GM21528 (cell line): ENCODE measurements at regions not wholly inside any gene's neighbourhood (a gene's known extent, or its start where the extent isn't known, plus 50 kb on each side); places are given as distances from the start of the nearest gene placed in this dataset.

ENCODE experiments used
- ATAC-seq: cut with Tn5 transposase; IDR thresholded peaks from one replicate; pipeline ENCODE4 v1.9.1; 2021; ENCODE audit warnings: mild to moderate bottlenecking, moderate library complexity; ENCODE audit not compliant: unreplicated experiment, low FRiP score

DNA sequence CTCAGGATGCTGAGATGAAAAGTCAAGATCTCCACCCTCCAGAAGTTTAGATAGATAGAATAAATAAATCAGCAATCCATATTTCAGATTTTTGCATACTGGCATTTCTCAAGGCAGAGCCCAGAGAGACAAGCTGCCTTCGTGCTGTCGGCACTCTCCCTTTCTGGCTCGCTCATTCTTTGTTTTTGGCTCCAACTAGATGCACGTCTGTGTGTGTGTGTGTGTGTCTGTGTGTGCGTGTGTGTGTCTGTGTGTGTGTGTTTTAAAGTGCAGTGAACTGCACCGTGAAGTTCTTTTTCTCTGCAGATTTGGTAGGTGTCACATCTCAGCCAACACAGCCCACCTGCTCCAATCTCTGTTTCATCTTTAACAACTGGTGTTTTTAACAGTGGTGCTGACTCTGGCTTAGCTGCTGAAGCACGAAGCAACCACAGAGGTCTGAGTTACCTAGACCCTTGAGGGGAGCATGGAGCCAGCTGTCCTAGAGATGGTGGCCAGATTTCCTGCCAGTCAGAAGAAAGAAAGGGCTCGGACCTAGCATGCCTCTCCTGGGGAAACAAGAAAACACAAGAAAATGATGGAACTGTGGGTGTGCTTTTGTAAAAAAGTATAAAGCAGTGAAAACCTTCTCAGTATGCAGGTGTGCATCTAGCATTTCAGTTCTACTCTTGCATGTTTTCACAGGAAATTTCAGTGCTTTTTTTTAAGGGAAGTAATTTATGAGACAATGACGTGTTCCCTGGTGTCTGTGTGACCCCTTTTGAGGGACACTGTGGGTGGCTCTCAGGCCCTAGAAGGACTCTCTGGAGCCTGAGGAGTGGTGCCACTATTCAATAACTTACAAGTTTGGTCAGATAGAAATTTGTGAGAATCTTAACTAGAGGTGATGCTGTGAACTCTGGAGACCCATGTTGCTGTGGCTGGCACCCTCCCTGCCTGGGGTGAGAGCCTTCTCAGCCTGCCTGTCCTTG, 364.3 kb downstream of the RNF144A start:
- no peak for ATAC-seq

DNA sequence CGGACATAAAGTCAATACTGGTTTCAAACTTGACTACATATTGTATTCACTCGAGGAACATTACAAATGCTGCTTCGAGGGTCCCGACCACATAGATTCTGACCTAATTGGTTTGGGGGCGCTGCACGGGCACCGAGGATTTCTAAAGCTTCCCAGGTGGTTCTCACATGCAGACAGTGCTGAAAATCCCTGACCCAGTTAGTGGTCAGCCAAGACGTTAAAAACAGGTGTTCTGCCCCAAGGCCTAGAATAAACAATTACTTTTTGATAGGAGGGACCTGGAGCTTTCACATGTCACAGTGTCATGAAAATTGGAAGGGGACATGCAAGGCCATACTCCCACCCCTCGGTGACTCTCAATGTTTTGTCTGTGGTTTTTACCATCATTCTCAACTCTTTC, 368.9 kb downstream of the RNF144A start:
- ATAC-seq: no peak

DNA sequence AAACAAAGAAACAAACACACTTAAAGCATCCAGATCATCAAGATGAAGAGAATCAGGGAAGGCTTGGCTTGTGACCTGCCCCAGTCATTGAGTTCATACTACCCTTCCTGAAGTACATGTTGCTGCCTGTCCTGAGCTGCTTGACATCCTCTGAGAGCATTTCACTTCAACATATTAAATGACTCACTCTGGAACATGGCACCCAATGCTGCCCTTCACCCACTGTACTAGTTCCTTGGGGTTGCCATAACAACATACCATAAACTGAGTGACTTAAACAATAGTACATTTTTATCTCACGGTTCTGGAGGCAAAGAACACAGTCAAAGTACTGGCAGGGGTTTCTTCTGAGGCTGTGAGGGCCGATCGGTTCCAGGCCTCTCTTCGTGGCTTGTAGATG, 371.3 kb downstream of the RNF144A start:
- no peak for ATAC-seq

DNA sequence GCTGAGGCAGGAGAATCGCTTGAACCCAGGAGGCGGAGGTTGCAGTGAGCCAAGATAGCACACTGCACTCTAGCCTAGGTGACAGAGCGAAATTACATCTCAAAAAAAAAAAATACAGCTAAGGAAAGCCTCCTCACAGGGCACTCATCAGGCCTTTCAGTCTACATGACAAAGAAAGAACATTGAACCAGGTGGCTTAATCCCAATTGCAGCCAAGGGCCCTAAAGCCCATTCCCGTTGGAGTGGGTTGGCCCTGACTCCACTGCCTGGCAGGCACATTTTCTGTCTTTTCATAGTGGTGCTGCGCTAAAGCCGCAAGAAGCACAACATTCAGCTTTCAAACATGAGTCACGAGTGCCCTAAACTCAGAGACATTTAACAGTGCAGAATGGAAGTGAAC, 372.5 kb downstream of the RNF144A start:
- ATAC-seq: no peak

DNA sequence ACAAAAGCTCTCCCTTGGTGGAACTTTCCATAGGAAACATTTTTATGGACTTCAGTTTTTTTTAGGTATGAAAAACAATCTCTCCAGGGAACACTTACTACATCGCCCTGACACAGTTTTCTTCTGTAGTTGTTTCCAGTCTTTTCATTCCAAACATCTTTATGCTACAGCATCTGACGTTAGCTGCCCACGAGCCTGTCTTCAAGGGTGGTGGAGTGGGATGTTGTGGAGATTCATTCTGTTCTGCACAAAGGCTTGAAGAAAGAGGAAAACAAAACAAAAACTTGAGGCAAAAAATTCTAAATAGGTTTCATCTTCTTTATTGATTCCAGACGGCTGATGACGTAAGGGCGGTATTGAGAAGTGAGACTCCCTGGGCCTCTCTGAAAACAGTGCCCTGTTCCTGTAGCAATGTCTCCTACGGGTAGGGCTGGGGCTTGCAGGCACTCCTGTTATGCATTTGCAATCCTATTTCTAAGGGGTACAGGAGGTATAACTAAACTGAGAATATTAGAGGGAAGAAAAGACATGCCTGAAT, 375.0 kb downstream of the RNF144A start:
- no peak for ATAC-seq

DNA sequence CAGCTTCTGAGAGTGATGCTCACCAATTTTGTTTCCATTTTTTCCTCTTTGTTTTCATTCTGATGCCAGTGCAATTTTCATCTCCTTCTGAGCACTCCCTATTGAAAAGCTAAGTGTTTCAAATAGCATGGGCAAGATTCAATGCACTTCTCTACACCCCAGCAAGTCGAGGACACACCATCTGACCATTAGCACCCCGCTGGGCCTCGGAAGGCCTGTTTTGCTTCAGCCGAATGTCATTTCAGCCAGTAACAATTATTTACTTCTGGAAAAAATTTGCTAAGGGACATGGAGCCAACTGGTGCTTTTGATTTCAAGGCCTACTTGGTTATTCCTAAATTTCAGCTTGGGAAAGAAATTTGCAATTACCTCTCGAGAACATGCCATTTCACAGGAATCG, 392.4 kb downstream of the RNF144A start:
- no peak for ATAC-seq

DNA sequence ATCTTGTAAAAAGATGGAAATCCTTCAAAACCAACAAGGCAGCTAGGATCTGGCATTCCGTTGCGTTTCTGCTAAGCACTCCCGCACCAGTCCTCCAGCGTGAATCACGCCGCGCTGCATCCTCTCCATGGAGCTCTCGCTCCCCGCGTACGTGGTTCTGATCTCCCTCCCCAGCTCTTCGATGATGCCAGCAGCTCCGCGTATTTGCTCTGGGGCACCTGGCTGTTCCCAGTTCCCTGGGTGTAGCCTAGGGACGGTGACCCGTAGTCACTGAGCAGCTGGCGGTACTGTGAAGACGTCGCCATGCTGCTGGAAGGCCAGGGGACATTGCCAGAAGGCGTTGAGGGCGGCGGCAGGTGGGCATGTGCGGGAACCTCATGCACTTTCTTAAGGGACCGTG, 407.5 kb downstream of the RNF144A start:
- ATAC-seq: no peak

DNA sequence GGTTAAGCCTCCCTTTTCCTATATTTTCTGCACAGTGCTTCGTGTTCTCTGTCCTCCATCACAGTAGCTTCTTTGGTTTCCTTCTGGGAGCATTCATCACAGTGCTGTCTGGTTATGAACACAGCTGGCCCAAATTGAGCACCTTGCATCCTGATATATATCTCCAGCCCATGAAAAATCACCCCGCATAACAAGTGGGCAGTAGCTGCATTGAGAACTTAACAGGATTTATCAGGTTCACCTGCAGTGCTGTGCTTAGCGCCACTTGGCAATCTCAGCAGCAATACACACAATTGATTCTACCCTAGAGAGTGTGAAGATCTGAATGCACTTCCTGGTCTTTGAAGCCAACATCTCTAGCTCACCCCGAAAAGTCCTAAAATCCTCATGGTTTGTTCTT, 408.0 kb downstream of the RNF144A start:
- no peak for ATAC-seq

DNA sequence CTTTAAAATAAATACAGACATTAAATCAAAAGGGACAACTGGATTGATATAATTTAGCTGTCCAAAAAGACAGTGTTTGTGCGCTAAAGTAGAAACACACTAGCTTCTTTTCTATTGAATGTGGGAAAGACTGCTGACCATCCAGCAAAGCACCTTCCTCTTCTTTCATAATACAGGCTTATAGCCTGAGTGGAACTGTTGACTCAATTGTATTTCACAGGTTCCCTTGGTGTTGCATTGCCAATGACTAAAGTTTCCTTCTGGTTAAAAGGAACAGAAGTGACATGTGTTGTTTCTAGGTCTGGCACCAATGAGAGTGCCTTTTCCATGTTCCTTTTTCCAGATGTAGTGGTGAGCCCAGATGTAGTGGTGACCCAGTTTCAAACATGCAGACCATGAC, 412.3 kb downstream of the RNF144A start:
- no peak for ATAC-seq

DNA sequence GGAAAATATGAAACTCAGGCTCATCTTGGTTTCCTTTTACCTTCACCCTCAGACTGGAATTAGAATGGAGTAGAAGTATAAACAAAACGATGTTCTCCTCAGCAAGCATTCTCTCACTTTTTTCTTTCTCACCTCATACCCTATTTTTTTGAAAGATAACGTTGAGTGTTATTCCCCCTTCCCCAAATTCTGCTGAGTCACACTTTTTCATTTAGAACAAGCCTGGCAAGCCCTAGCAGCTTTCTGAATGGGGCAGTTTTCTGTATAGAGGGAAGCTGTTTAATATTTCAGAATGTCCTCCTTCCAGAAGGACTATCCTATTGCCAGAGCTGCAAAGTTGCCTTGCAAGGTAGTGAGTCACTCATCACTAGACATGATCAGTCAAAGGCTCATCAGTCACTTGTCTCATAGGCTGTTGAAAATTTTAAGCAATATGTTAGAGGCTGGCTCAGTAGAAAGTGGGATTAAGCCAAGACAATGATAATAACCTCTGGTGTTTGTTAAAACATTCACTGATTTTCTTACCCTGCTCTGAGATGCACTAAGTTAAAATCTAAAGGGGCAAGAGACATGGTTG, 416.1 kb downstream of the RNF144A start:
- ATAC-seq: no peak

DNA sequence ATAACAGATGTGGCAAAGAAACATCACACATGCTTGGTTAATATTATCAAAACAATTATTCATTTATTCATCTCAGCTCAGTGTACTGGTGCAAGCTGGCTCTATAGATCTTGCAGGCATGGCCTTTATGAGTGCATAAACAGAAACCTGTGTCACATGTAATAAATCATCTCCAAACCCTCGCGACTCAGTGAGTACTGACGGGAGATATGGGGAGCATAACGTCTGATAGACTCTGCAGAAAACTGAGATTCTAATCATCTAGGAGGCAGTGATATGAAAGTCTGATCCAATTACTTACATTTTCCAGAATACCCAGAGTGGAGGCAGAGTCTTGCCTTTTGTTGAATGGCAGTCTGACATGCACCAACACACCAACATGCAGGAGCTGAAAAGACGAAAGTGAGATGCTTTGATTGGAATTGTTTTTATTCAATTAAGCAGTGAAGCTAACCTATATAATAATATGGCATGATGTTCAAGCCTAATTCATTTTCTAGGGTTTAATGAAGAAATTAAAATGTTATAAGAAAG, 416.8 kb downstream of the RNF144A start:
- ATAC-seq: no peak

DNA sequence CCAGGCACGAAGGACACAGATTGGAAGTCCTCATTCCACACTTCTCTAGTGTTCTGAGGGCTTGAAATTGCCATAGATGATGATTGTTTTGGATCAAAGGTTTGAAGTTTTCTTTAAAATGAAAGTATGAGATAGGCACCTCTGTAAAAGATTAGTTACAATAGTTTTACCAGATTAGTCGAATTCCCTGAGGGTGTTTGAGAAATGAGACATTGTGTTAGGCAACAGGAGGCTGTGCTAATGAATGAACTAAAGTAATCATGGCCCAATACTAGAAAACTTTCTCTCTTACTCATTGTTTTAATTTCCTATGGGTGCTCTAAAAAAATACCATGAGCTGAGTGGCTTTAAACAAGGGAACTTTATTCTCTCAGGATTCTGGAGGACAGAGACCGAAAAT, 421.7 kb downstream of the RNF144A start:
- ATAC-seq: no peak

DNA sequence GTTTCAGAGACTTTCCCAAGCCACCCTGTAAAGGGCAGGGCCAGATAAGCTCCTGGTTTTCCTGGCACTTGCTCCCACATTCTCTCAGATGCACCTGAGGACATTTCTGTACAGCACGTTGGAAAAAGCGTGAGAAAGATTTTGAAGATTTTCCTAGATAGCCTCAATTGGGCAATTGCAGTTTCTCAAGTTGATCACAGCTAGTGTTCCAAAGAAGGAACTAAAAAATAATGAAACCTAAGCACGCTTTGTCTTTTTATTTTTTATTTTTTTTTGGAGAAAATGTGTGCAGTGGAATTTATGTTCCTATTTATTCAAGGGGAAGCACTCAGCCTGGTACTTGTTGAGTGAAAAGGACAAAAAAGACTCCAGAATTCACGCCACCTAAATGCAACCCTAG, 429.1 kb downstream of the RNF144A start:
- ATAC-seq: no peak

DNA sequence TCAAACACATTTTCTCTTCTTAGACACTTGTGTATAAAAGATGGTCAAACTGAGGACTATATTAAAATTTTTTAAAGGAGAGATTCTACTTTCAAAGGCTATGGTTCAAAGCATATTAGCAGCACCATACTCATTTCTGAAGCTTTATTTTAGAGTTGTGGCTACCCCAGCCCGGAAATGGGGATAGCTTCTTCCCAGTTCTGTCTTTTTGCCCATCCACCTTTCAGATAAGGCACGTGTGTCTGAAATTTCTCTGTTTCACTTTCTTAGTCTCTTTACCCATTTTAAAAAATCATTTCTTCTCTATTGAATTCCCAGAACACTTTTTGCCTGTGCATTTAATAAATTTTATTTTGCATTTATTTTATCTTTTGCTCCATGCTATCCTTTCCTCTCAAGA, 431.5 kb downstream of the RNF144A start:
- peak; percentile 63 for ATAC-seq

DNA sequence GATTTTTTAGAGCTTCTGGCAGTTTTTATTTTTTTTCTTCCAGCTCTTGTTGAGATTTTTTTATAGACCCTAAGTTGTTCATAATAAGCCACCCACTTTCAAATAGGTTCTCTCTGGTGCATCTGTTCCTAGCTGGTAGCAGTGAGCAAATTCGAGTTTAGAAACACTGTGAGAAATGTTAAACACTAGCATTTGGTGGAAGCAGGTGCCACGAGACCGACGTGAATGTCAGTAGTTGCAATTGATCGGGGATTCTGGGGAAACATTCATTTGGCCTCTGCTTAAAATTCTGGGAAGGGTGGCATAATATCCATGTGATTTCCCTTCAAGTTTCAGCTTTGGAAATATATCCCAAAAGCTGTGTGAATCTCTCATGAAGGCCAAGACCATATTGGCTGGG, 435.0 kb downstream of the RNF144A start:
- ATAC-seq: no peak

DNA sequence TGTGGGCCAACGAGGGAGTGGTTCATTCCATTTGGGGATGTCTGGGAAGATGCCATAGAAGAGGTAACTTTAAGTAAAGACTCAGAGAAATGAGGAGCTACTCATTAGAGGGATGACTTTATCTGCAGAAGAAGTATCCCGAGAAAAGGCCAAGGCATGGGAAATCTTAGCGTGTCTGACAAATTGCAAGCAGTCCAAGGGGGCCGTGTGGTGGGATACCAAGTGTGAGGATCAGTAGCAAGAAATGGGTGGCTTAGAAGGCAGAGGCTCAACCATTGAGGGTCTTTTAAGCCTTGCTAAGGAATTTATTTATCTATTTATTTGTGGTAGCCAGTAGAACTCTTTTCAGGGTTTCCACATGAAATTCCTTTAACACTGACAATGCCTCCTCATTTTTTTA, 436.4 kb downstream of the RNF144A start:
- no peak for ATAC-seq

DNA sequence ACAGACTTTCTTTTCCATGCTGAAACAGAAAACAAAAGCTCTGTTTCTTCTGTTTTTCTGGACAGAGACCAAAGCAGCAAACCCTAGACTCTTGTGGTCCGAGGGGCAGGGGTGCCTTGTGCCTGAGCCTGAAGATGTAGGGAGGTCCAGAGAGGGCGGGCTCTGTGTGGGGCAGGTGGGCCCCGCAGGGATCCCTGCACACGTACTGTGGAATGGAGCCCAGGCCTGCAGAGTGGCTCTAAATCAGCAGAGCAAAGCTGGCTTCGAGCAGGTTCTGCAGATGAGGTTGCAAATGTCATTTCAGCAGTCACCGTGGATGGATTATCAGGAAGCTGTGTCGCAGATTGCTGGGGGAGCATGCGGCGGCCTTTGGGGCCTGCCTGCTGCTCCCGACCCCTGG, 438.6 kb downstream of the RNF144A start:
- no peak for ATAC-seq

DNA sequence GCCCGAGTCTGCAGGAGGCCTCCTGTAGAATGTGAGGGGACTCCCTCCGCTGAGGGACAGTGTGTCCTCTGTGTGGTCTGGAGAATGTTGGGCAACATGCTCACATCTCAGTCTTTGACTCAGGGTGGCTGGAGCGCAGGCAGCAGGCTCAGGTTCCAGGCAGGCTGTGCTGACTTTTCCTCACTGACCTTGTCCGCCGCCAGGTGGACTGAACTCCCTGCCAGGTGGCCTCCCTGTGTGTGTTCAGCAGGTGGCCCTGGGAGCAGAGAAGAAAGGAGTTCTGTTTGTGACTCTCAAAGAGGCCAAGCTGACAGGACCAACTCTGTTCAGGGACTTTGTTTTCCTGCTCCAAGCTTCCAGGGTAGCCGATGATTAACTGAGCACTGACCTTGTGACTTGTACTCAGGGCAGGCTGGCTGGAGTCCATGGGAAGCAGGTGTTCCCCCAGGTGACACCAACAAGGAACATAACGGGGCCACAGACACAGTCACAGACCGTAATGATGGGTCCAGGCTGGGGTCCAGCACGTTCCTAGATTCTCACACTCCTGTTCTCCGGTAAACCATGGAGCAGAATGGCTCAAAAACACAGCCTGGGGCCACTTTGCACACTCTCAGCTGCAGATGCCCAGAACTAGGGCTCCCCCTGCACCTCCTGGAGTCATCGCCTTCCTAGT, 439.8 kb downstream of the RNF144A start:
- no peak for ATAC-seq

DNA sequence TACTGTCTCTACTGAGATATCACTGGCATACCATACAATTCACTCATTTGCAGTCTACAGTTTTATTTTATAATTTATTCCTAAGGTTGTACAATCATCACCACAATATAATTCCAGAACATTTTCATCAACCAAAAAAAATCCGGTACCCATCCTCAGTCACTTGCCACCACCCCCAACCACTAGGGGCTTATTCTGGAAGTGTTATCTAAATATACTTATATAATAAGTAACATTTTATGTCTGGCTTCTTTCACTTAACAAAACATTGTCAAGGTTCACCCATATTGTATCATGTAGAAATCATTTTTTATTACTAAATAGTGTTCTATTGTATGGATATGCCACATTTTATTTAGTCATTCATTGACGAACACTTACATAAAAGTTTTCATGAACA, 440.8 kb downstream of the RNF144A start:
- ATAC-seq: no peak

DNA sequence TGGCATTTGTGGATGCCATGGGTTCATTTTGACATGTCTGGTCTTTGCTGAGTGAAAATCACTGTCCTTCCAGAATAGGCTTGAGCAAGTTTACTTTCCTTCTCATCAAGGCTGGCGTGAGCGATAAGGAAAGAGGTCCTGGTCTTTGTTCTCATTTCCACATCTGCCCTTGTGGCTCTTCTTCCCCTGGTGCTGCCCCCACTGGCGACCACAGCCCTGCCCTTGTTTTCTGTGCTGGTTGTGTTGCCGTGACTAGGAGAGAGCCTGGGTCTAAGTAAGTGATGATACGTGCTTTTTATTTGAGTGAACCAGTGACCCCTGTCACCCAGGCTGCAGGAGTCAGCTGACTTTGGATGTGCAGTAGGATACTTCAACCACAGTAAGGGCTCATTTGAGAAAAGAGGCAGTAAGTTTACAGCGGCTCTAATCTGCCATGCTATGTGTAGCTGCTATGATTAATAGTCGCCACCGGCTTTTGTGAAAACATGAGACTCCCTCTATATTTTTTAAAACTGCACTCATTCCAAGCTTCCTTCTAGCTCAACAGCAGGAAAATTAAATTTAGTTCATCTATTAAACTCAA, 441.7 kb downstream of the RNF144A start:
- no peak for ATAC-seq

DNA sequence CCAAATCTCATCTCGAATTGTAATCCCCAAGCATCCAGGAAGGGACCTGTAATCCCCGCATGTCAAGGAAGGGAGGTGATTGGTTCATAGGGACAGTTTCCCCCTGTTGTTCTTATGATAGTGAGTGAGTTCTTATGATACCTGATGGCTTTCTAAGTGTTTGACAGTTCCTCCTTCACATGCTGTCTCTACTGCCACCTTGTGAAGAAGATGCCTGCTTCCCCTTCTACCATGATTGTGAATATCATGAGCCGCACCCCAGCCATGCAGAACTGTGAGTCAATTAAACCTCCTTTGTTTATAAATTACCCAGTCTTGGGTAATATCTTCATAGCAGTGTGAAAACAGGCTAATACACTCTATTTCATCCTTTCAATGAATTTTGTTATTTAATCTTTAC, 446.7 kb downstream of the RNF144A start:
- no peak for ATAC-seq
